H1 (cell line): ENCODE measurements at regions not wholly inside any gene's neighbourhood (a gene's known extent, or its start where the extent isn't known, plus 50 kb on each side); places are given as distances from the start of the nearest gene placed in this dataset.

Experiments used
- CTCF ChIA-PET: fragments of 300-600 bp; sonication (Branson Sonifier 250); formaldehyde crosslinking; loops from one replicate; lab custom pipeline; 2021; ENCODE audit not compliant: partially characterized antibody; lab: Charles Lee
- POLR2A ChIA-PET: fragments of 300-600 bp; sonication (Branson Sonifier 250); formaldehyde crosslinking; loops from one replicate; lab custom pipeline; 2021; ENCODE audit warnings: inconsistent platforms; ENCODE audit not compliant: partially characterized antibody; lab: Charles Lee
- DNase-seq, 2 experiments: peaks; one replicate each; pipeline versions ENCODE4 v3.0.0 to v3.0.0-alpha.2; 2010 to 2022; ENCODE audit warnings: low spot score in 2 of 2, low read depth in 1 of 2, mixed read lengths in 1 of 2
- FAIRE-seq: peaks from 2 replicates; lab custom pipeline; 2011; peaks lifted over from hg19 to GRCh38; lab: Jason Lieb, UNC
- H2AFZ ChIP-seq: 2 replicates; pipeline ENCODE4 v1.8.1; 2012; ENCODE audit warnings: low read length, inconsistent platforms
- H2AK5ac ChIP-seq: 2 replicates; pipeline ENCODE4 v1.6.1; 2013; ENCODE audit warnings: low read depth, low read length
- H2BK120ac ChIP-seq: replicated peaks from 2 replicates; pipeline ENCODE3; 2013; ENCODE audit warnings: low read depth, low read length, inconsistent platforms
- H2BK12ac ChIP-seq: 2 replicates; pipeline ENCODE4 v1.6.1; 2013; ENCODE audit warnings: low read depth, low read length
- H2BK15ac ChIP-seq: 2 replicates; pipeline ENCODE4 v1.6.1; 2013; ENCODE audit warnings: low read length
- H2BK20ac ChIP-seq: 2 replicates; pipeline ENCODE4 v1.6.1; 2013; ENCODE audit warnings: low read length
- H2BK5ac ChIP-seq: 2 replicates; pipeline ENCODE4 v1.6.1; 2013; ENCODE audit warnings: low read depth, low read length
- H3K14ac ChIP-seq: 2 replicates; pipeline ENCODE4 v1.6.1; 2013; ENCODE audit warnings: inconsistent platforms; ENCODE audit not compliant: insufficient read length
- H3K18ac ChIP-seq: 2 replicates; pipeline ENCODE4 v1.6.1; 2013; ENCODE audit warnings: low read length; ENCODE audit errors: extremely low read depth
- H3K23ac ChIP-seq: 2 replicates; pipeline ENCODE4 v1.6.1; 2013; ENCODE audit warnings: inconsistent platforms; ENCODE audit not compliant: insufficient read length
- H3K23me2 ChIP-seq: 2 replicates; pipeline ENCODE4 v1.6.1; 2013; ENCODE audit warnings: low read depth, low read length
- H3K27ac ChIP-seq: 2 replicates; pipeline ENCODE4 v1.6.1; 2011; ENCODE audit warnings: low read depth, low read length, inconsistent platforms
- H3K27me3 ChIP-seq, 4 experiments: replicated peaks in 1 of 4; 1 replicate in 1 of 4; 2 replicates in 3 of 4; pipeline versions ENCODE4 v1.6.1 to v1.8.1; 2011 to 2013; ENCODE audit warnings: low read length in 3 of 4, mild to moderate bottlenecking in 3 of 4, inconsistent platforms in 2 of 4, mixed read lengths in 2 of 4, moderate library complexity in 1 of 4; ENCODE audit not compliant: control insufficient read depth in 3 of 4, insufficient read depth in 3 of 4; ENCODE audit errors: extremely low read depth in 1 of 4
- H3K36me3 ChIP-seq, 4 experiments: 2 replicates each; pipeline versions ENCODE4 v1.6.1 to v1.8.1; 2011 to 2013; ENCODE audit warnings: mild to moderate bottlenecking in 4 of 4, low read length in 3 of 4, moderate library complexity in 2 of 4, control low read depth in 1 of 4, inconsistent platforms in 1 of 4; ENCODE audit not compliant: insufficient read depth in 4 of 4, control insufficient read depth in 2 of 4
- H3K4ac ChIP-seq: replicated peaks from 2 replicates; pipeline ENCODE3; 2013; ENCODE audit warnings: low read length, low read depth, mixed read lengths, inconsistent platforms; ENCODE audit not compliant: insufficient read length
- H3K4me1 ChIP-seq, 4 experiments: replicated peaks in 1 of 4; 1 replicate in 1 of 4; 2 replicates in 3 of 4; pipeline versions ENCODE4 v1.6.1 to v1.8.1; 2011 to 2013; ENCODE audit warnings: low read length in 3 of 4, inconsistent platforms in 2 of 4, mixed read lengths in 1 of 4; ENCODE audit not compliant: insufficient read depth in 4 of 4, control insufficient read depth in 3 of 4
- H3K4me2 ChIP-seq, 2 experiments: 2 replicates each; pipeline versions ENCODE4 v1.6.1 to v1.8.1; 2011 to 2013; ENCODE audit warnings: low read depth in 2 of 2, low read length in 2 of 2, control low read depth in 1 of 2, inconsistent platforms in 1 of 2, mild to moderate bottlenecking in 1 of 2; ENCODE audit not compliant: insufficient read depth in 1 of 2
- H3K4me3 ChIP-seq, 4 experiments: fragments of 200-600, 300-600 bp in 1 of 4; sonication (generic), shearing (Covaris generic), sonication (Bioruptor Twin) in 1 of 4; 2 replicates each; pipeline versions ENCODE4 v1.5.1 to v1.8.1; 2011 to 2016; ENCODE audit warnings: low read length in 4 of 4, low read depth in 3 of 4, control low read depth in 2 of 4, inconsistent platforms in 2 of 4, mild to moderate bottlenecking in 2 of 4, mixed read lengths in 1 of 4, moderate library complexity in 1 of 4; ENCODE audit not compliant: insufficient read depth in 2 of 4; ENCODE audit errors: extremely low read depth in 1 of 4
- H3K56ac ChIP-seq: replicated peaks from 2 replicates; pipeline ENCODE3; 2013; ENCODE audit warnings: low read depth, mild to moderate bottlenecking, mixed read lengths, low read length, inconsistent platforms; ENCODE audit not compliant: insufficient read length
- H3K79me1 ChIP-seq: 2 replicates; pipeline ENCODE4 v1.6.1; 2013; ENCODE audit warnings: low read depth, low read length, control low read depth
- H3K79me2 ChIP-seq, 2 experiments: 2 replicates each; pipeline versions ENCODE4 v1.6.1 to v1.8.1; 2012 to 2013; ENCODE audit warnings: low read length in 2 of 2, mild to moderate bottlenecking in 2 of 2, inconsistent platforms in 1 of 2; ENCODE audit not compliant: insufficient read depth in 2 of 2, control insufficient read depth in 1 of 2
- H3K9ac ChIP-seq, 4 experiments: replicated peaks in 1 of 4; 1 replicate in 1 of 4; 2 replicates in 3 of 4; pipeline versions ENCODE4 v1.6.1 to v1.8.1; 2011 to 2013; ENCODE audit warnings: low read depth in 3 of 4, low read length in 3 of 4, control low read depth in 2 of 4, mild to moderate bottlenecking in 2 of 4, moderate library complexity in 2 of 4, inconsistent platforms in 1 of 4; ENCODE audit errors: extremely low read depth in 1 of 4
- H3K9me3 ChIP-seq, 2 experiments: 2 replicates each; pipeline versions ENCODE4 v1.6.1 to v1.8.1; 2012 to 2013; ENCODE audit warnings: mild to moderate bottlenecking in 2 of 2, moderate library complexity in 2 of 2, control low read depth in 1 of 2, inconsistent platforms in 1 of 2, low read depth in 1 of 2, low read length in 1 of 2, mixed read lengths in 1 of 2; ENCODE audit not compliant: insufficient read depth in 2 of 2
- H4K20me1 ChIP-seq, 2 experiments: replicated peaks in 1 of 2; 2 replicates each; pipeline versions ENCODE3 to v1.8.1; 2011 to 2013; ENCODE audit warnings: inconsistent platforms in 2 of 2, low read length in 2 of 2, mild to moderate bottlenecking in 1 of 2; ENCODE audit not compliant: insufficient read depth in 2 of 2, control insufficient read depth in 1 of 2
- H4K5ac ChIP-seq: 2 replicates; pipeline ENCODE4 v1.6.1; 2013; ENCODE audit warnings: low read length, low read depth, mixed read lengths, inconsistent platforms; ENCODE audit not compliant: insufficient read length
- H4K8ac ChIP-seq: 2 replicates; pipeline ENCODE4 v1.8.0; 2013; ENCODE audit warnings: mild to moderate bottlenecking, moderate library complexity, low read length, inconsistent platforms; ENCODE audit not compliant: insufficient read depth; ENCODE audit errors: extremely low read depth
- H4K91ac ChIP-seq: replicated peaks from 2 replicates; pipeline ENCODE3; 2013; ENCODE audit warnings: low read length, mixed read lengths, inconsistent platforms; ENCODE audit not compliant: insufficient read length
- EGR1 ChIP-seq: IDR thresholded peaks from 2 replicates; pipeline ENCODE4 v1.6.1; 2011; ENCODE audit warnings: low read depth, low read length, borderline replicate concordance
- GABPA ChIP-seq: IDR thresholded peaks from 2 replicates; pipeline ENCODE4 v1.6.1; 2011; ENCODE audit warnings: mild to moderate bottlenecking, low read length, moderate library complexity, borderline replicate concordance; ENCODE audit not compliant: insufficient read depth
- JUND ChIP-seq: IDR thresholded peaks from 2 replicates; pipeline ENCODE4 v1.6.1; 2011; ENCODE audit warnings: mild to moderate bottlenecking, improper control_type of control experiment, low read length
- KDM4A ChIP-seq: IDR thresholded peaks from one replicate; pipeline ENCODE4 v1.7.1; 2012; ENCODE audit warnings: low read depth, mild to moderate bottlenecking, moderate library complexity, low read length, inconsistent platforms; ENCODE audit not compliant: severe bottlenecking
- RBBP5 ChIP-seq: IDR thresholded peaks from 2 replicates; pipeline ENCODE4 v1.7.1; 2012; ENCODE audit warnings: low read depth, mild to moderate bottlenecking, inconsistent platforms, low read length, moderate library complexity, borderline replicate concordance
- SIN3A ChIP-seq, 2 experiments: IDR thresholded peaks in 1 of 2; conservative IDR thresholded peaks in 1 of 2; 2 replicates each; pipeline ENCODE4 v1.6.1; 2011 to 2012; ENCODE audit warnings: low read length in 2 of 2, improper control_type of control experiment in 1 of 2, low read depth in 1 of 2, mild to moderate bottlenecking in 1 of 2
- SIX5 ChIP-seq: IDR thresholded peaks from 2 replicates; pipeline ENCODE4 v1.6.1; 2011; ENCODE audit warnings: mild to moderate bottlenecking, low read depth, low read length
- SRF ChIP-seq: IDR thresholded peaks from 2 replicates; pipeline ENCODE4 v1.6.1; 2011; ENCODE audit warnings: mild to moderate bottlenecking, low read depth, low read length, moderate library complexity
- TBP ChIP-seq: IDR thresholded peaks from 2 replicates; pipeline ENCODE4 v1.6.1; 2011; ENCODE audit warnings: low read depth, low read length, improper control_type of control experiment
- ZNF274 ChIP-seq: IDR thresholded peaks from 2 replicates; pipeline ENCODE4 v1.7.0; 2012; ENCODE audit warnings: low read length, borderline replicate concordance; ENCODE audit errors: extremely low read depth
- WGBS, 2 experiments: shearing (Covaris generic) in 1 of 2; methylation state at CpG; one replicate each; pipeline versions ENCODE4 v1.1.6 to v1.1.7; 2013 to 2015; ENCODE audit warnings: low lambda C conversion rate in 2 of 2, mixed read lengths in 2 of 2, inconsistent platforms in 1 of 2, low coverage in 1 of 2, missing lambda C conversion rate in 1 of 2; ENCODE audit not compliant: insufficient replicate concordance in 2 of 2, insufficient coverage in 1 of 2, insufficient read length in 1 of 2; ENCODE audit errors: extremely low coverage in 1 of 2, missing lambda C conversion rate in 1 of 2; 5-methylcytosine and 5-hydroxymethylcytosine counted together
- TF ChIP-seq, protein P1 (sequence below): IDR thresholded peaks from 2 replicates; pipeline ENCODE4 v1.6.1; 2011; ENCODE audit warnings: low read depth, mild to moderate bottlenecking, low read length; ENCODE audit not compliant: insufficient read depth
- TF ChIP-seq, protein P2 (sequence below): IDR thresholded peaks from 2 replicates; pipeline ENCODE4 v1.6.1; 2012; ENCODE audit warnings: inconsistent platforms

DNA sequence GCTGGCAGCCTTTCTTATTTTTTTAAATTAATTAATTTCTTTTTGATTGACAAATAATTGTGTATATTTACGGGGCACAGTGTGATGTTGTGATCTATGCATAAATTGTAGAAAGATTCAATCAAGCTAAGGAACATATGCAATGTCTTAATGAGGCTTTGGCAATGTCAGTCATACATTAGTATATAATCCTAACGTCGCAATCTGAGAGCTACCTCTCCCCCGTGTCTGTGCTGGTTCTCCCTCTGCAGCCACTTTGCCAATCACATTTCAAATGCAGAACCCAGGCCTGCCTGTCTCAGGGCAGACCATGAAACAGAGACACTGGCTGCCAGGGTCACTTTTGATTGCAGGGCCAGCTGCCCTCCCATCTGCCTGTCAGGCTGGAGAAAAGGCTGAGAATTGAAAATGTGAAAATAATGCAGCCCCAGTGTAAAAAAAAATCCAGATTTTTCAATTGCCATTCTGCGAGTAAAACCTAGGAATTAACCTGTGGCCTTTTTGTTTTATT is 56.3 kb downstream of the SLC24A2 start:
- H3K14ac ChIP-seq, result no peak overlapping the region
- no peak overlapping the region for H4K5ac ChIP-seq
- no peak overlapping the region for H3K56ac ChIP-seq
- no peak overlapping the region for H2AFZ ChIP-seq
- H3K9ac ChIP-seq, result no peak overlapping the region
- H2BK120ac ChIP-seq, result no peak overlapping the region
- H2BK12ac ChIP-seq, result no peak overlapping the region
- no peaks in the 10 kb centered on the region; a peak in 1 of 7 replicates for H3K27me3 ChIP-seq
- no peak overlapping the region for H3K4me3 ChIP-seq
- no peaks in the 10 kb centered on the region for H3K79me2 ChIP-seq
- no peak overlapping the region for H3K4me2 ChIP-seq
- H3K23me2 ChIP-seq, result no peaks in the 10 kb centered on the region
- no peak overlapping the region for H3K4ac ChIP-seq
- ChIA-PET CTCF (interaction anchor here (0.6 to 1.3 kb wide), 11 partner anchors 9 to 251 kb away, joined by 3 to 4 read pairs (median 3); no protein-coding TSS in a partner anchor), POLR2A (interaction anchor here (1.1 to 1.2 kb wide), 2 partner anchors 116 to 355 kb away, joined by 3 read pairs; no protein-coding TSS in a partner anchor)
- FAIRE-seq (no peak), DNase-seq (no peak)
- H3K18ac ChIP-seq, result no peak overlapping the region
- 84% methylated on average over 5 of the region's 5 CpGs; no CpG with 5 or more reads in 1 of the 2 experiments for WGBS, 2 experiments
- no peaks in the 10 kb centered on the region for H3K36me3 ChIP-seq
- H3K79me1 ChIP-seq, result no peaks in the 10 kb centered on the region; the same call in 1 of the 2 replicates
- H3K23ac ChIP-seq, result no peak overlapping the region
- no peak overlapping the region for H2AK5ac ChIP-seq
- H3K9me3 ChIP-seq, result no peaks in the 10 kb centered on the region
- H2BK20ac ChIP-seq, result no peak overlapping the region
- no peak overlapping the region for H4K8ac ChIP-seq
- no peak overlapping the region for H4K91ac ChIP-seq
- no peak overlapping the region for H2BK5ac ChIP-seq
- H2BK15ac ChIP-seq, result no peak overlapping the region
- H3K4me1 ChIP-seq, result no peaks in the 10 kb centered on the region
- H4K20me1 ChIP-seq, result no peaks in the 10 kb centered on the region
- H3K27ac ChIP-seq, result no peak overlapping the region
- TF ChIP-seq KDM4A (no peak), JUND (no peak), SIX5 (no peak), ZNF274 (no peak), TBP (no peak), SRF (no peak), SIN3A (conservative IDR thresholded peaks at IDR 0.05 in 1 of 2, IDR thresholded peaks at IDR 0.05 in 1 of 2; ENCODE audit: low read depth in 1 of 2, low read length in 2 of 2) (no peak), RBBP5 (no peak), EGR1 (no peak), GABPA (no peak)
- TF ChIP-seq, protein P1, sequence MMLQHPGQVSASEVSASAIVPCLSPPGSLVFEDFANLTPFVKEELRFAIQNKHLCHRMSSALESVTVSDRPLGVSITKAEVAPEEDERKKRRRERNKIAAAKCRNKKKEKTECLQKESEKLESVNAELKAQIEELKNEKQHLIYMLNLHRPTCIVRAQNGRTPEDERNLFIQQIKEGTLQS, result no peak
- TF ChIP-seq, protein P2, sequence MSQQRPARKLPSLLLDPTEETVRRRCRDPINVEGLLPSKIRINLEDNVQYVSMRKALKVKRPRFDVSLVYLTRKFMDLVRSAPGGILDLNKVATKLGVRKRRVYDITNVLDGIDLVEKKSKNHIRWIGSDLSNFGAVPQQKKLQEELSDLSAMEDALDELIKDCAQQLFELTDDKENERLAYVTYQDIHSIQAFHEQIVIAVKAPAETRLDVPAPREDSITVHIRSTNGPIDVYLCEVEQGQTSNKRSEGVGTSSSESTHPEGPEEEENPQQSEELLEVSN, result no peak
